Cerebellar cortex (tissue), 1 donor: ENCODE measurements at regions not wholly inside any gene's neighbourhood (a gene's known extent, or its start where the extent isn't known, plus 50 kb on each side); places are given as distances from the start of the nearest gene placed in this dataset.
"Not testable (repeated sequence)": the region's sequence is repeated elsewhere in the genome, so short reads cannot be mapped to it uniquely, and the experiment has no call there.

Source experiments
- DNase-seq: peaks from one replicate; pipeline ENCODE4 v3.0.0-alpha.2; 2015; ENCODE audit warnings: low spot score

GRCh38 chr13:99774644-99775043, 196.9 kb downstream of the ZIC5 start:
- no peak for DNase-seq

DNA sequence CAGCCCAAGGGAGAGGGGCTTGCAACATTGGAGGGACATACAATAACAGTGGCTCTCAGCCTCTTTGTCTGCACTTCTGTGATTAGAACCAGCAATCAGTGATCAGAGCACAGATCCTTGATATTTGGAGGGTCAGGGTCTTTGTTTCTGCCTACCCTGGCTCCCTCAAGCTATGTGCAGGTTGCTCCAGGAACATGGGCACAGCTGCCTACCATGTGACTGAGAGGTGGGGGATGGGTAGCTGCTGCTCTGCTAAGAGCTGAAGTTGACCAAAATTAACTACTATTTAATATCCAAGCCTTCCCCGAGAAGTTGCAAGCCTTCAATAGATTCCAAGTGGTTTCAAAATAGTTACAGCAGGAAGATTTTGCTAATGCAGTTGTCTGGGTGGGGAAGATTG, 202.6 kb downstream of the ZIC5 start:
- no peak for DNase-seq

- DNase-seq, result peak; percentile 71
Observed at GRCh38 chr13:99766641-99767045, 204.9 kb downstream of the ZIC5 start.

DNA sequence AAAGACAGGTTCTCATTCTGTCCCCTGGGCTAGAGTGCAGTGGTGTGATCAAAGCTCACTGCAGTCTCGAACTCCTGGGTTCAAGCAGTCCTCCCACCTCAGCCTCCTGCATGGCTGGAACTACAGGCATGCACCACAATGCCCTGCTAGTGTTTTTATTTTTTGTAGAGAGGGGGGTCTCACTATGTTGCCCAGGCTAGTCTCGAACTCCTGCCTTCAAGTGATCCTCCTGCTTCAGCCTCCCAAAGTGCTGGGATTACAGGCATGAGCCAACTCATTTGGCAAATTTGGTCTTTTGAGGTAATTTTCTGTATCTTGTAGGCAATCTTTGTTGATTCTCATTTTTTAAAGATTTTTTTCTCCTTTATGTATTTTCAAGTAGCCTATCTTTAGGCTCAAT, 205.7 kb downstream of the ZIC5 start:
- no peak for DNase-seq

GRCh38 chr13:99760456-99760855, 211.1 kb downstream of the ZIC5 start:
- DNase-seq, result no peak

GRCh38 chr13:99759163-99759552, 212.4 kb downstream of the ZIC5 start:
- DNase-seq, result no peak

- DNase-seq, result peak; percentile 94
Observed at GRCh38 chr13:99758460-99759162, 213.0 kb downstream of the ZIC5 start.

GRCh38 chr13:99757756-99758459, 213.7 kb downstream of the ZIC5 start:
- peak; percentile 82 for DNase-seq

- DNase-seq, result no peak
Observed at GRCh38 chr13:99756281-99756680, 215.3 kb downstream of the ZIC5 start.

GRCh38 chr13:99754750-99755149, 216.8 kb downstream of the ZIC5 start:
- DNase-seq, result not testable (repeated sequence)

DNA sequence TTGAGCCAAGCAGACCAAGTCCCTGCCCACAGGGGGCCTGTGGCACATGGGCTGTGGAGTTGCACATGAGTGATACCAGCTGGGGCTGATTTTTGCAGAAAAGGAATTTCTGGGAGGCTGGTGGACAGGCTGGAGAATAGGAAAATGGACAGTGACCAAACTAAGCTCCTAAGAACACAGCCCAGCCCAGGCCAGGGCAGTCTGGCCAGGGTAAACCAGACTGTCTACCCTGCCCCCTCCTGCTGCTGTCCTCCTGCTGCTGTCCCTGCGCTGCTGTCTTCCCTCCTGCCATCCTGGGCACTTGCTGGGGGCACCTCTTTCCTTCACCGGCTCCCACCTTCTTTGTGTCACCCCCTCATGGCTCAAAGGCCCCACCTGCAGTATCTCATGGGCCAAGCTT, 219.2 kb downstream of the ZIC5 start:
- no peak for DNase-seq

DNA sequence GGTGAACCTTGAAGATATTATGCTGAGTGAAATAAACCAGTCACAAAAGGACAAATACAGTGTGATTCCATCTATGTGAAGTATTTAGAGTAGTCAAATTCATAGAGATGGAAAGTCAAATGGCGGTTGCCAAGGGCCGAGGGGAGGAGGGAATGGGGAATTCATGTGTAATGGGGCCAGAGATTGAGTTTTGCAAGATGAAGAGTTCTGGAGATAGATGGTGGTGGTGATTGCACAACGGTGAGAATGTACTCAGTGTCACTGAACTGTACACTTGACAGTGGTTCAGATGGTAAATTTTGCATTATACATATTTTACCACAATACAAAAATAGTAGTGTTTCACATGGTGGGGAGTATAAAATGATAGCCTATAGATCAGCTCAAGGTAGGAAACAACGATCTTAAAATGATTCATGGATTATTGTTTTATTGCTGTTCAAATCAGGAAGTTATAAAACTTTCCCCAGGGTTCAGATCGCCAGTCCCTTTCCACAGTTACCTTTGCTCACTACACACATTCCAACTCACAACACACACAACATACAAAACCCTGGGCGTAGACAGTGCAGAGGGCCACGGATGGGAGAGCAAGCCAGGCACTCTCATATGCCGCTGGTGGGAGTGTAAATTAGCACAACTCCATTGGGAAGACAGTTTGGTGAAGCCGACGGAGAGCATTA, 219.9 kb downstream of the ZIC5 start:
- no peak for DNase-seq

- no peak for DNase-seq
Observed at GRCh38 chr13:99750951-99751350, 220.6 kb downstream of the ZIC5 start.

- no peak for DNase-seq
Observed at GRCh38 chr13:99749271-99750019, 222.1 kb downstream of the ZIC5 start.

- DNase-seq, result no peak
Observed at GRCh38 chr13:99747403-99747710, 224.2 kb downstream of the ZIC5 start.

DNA sequence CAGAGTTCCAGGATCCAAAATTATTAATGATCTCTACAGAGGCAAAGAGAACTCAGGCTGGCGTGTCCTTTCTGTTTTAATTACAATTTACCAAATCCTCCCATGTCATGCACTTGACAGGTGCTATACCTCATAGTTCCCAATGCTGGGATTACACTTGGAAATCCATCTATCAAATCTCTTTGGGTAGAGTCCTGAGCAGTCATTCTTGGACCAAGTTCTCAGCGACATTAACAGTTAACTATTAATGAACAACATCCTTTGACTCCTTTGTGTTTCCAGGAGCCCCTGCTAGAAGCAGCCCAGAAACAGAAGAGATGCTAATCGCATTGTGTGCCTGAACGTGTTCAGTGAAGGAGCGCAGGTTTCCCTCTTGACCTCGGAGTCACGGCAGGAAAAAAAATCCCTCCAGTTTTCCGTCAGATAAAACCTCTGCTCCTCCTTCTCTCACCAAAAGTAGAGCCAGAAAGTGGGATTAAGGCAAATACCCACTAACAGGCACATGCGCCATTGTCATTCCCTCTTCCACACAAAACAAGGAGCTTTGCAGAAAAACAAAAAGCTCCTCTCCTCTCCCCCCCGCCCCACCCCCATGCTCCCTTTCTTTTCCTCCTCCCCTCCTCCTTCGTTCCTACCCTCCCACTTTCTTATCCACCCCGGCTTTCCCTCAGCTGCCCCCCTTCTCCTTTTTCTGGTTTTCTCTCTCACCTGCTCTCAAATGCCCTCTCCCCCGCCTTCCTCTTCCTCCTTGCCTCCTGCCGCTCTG, 224.7 kb downstream of the ZIC5 start:
- DNase-seq, result no peak

GRCh38 chr13:99743094-99743493, 228.5 kb downstream of the ZIC5 start:
- no peak for DNase-seq

- DNase-seq, result no peak
Observed at GRCh38 chr13:99741960-99742359, 229.6 kb downstream of the ZIC5 start.

DNA sequence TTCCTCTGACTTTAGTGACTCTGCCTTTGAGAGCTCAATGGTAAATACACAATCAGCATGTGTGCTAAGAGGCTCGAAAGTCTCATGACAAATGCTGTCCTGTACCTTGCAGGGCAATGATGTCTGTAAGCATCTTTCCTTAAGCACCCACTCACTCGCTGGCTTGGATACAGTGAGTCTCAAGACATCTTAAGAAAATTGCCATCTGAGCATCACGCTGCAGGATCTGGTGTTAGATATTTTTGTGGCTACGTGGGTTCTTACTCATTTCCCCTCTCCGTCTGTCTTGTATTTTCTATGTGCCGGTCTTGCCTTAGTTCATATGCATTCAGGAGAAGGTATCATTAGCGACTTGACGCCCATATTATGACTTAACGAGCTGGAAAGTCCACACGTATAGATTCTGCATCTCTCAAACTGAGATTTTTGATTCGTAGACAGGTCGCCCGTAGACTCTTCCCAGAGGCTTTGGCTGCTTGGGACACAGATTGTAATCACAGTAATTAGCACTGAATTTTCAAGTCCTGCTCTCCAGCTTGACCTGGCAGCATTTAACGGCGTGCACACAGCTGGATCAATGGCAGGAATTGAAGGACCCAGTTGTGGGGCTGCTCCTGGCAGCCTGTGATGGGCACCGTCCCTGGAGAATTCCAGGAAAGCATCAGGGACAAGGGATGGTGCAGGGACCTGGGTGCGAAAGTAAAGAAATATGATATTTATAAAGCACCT, 231.2 kb downstream of the ZIC5 start:
- no peak for DNase-seq

- DNase-seq, result no peak
Observed at GRCh38 chr13:99738626-99739025, 232.9 kb downstream of the ZIC5 start.
